Liver (tissue), 8 donors: ENCODE measurements at regions not wholly inside any gene's neighbourhood (a gene's known extent, or its start where the extent isn't known, plus 50 kb on each side); places are given as distances from the start of the nearest gene placed in this dataset.

Experiments
- DNase-seq: peaks from one replicate; pipeline ENCODE4 v3.0.0-alpha.2; 2017; ENCODE audit warnings: low spot score
- H3K27ac ChIP-seq, 2 donors: one replicate each; pipeline ENCODE4 v1.7.0; 2013; ENCODE audit warnings: inconsistent platforms in 2 of 2, low read length in 2 of 2, control low read depth in 1 of 2, low read depth in 1 of 2, mild to moderate bottlenecking in 1 of 2
- H3K27me3 ChIP-seq, 4 donors: one replicate each; pipeline versions ENCODE4 v1.6.1 to v1.7.0; 2013; ENCODE audit warnings: low read length in 3 of 4, inconsistent platforms in 1 of 4, mild to moderate bottlenecking in 1 of 4, moderate library complexity in 1 of 4; ENCODE audit not compliant: control insufficient read depth in 4 of 4, insufficient read depth in 4 of 4
- H3K36me3 ChIP-seq, 4 donors: one replicate each; pipeline versions ENCODE4 v1.6.1 to v1.7.0; 2013; ENCODE audit warnings: low read length in 3 of 4, mild to moderate bottlenecking in 3 of 4, low read depth in 1 of 4, moderate library complexity in 1 of 4; ENCODE audit not compliant: control insufficient read depth in 4 of 4, insufficient read depth in 3 of 4
- H3K4me1 ChIP-seq, 4 donors: one replicate each; pipeline versions ENCODE4 v1.6.1 to v1.7.0; 2013; ENCODE audit warnings: low read length in 3 of 4, mild to moderate bottlenecking in 3 of 4, moderate library complexity in 1 of 4; ENCODE audit not compliant: control insufficient read depth in 4 of 4, insufficient read depth in 4 of 4
- H3K4me3 ChIP-seq, 3 donors: one replicate each; pipeline versions ENCODE4 v1.6.1 to v1.7.0; 2013; ENCODE audit warnings: low read length in 3 of 3, control low read depth in 1 of 3, low read depth in 1 of 3, mild to moderate bottlenecking in 1 of 3
- H3K9ac ChIP-seq, 2 donors: one replicate each; pipeline ENCODE4 v1.7.0; 2013; ENCODE audit warnings: low read length in 2 of 2, mild to moderate bottlenecking in 2 of 2, moderate library complexity in 2 of 2, control low read depth in 1 of 2, low read depth in 1 of 2
- H3K9me3 ChIP-seq, 4 donors: one replicate each; pipeline versions ENCODE4 v1.6.1 to v1.7.0; 2013; ENCODE audit warnings: low read length in 3 of 4; ENCODE audit not compliant: control insufficient read depth in 4 of 4
- ATF3 ChIP-seq: IDR thresholded peaks from 2 replicates; pipeline ENCODE4 v1.6.1; 2016; ENCODE audit warnings: antibody characterized with exemption
- CTCF ChIP-seq: fragments of 150-350 bp; IDR thresholded peaks from 2 replicates; pipeline ENCODE4 v1.5.1; 2017; ENCODE audit warnings: improper control_type of control experiment, low read depth, low read length; ENCODE audit not compliant: missing input control
- EGR1 ChIP-seq, 2 donors: IDR thresholded peaks; 2 replicates each; pipeline ENCODE4 v1.6.1; 2016 to 2018; ENCODE audit warnings: antibody characterized with exemption in 2 of 2, low read depth in 2 of 2
- FOXA1 ChIP-seq: IDR thresholded peaks from 2 replicates; pipeline ENCODE4 v1.6.1; 2016; ENCODE audit warnings: antibody characterized with exemption
- FOXA2 ChIP-seq: IDR thresholded peaks from 2 replicates; pipeline ENCODE4 v1.6.1; 2016; ENCODE audit warnings: antibody characterized with exemption
- GABPA ChIP-seq, 2 donors: IDR thresholded peaks in 1 of 2; conservative IDR thresholded peaks in 1 of 2; 2 replicates each; pipeline ENCODE4 v1.6.1; 2016; ENCODE audit warnings: antibody characterized with exemption in 2 of 2, mild to moderate bottlenecking in 1 of 2, moderate library complexity in 1 of 2
- HNF4A ChIP-seq, 2 donors: conservative IDR thresholded peaks; 2 replicates each; pipeline ENCODE4 v1.6.1; 2016; ENCODE audit warnings: antibody characterized with exemption in 2 of 2, mild to moderate bottlenecking in 2 of 2
- HNF4G ChIP-seq: IDR thresholded peaks from 2 replicates; pipeline ENCODE4 v1.6.1; 2016; ENCODE audit warnings: antibody characterized with exemption
- JUND ChIP-seq, 2 donors: IDR thresholded peaks; 2 replicates each; pipeline ENCODE4 v1.6.1; 2016; ENCODE audit warnings: antibody characterized with exemption in 2 of 2
- MAX ChIP-seq: IDR thresholded peaks from 2 replicates; pipeline ENCODE4 v1.6.1; 2016; ENCODE audit warnings: antibody characterized with exemption
- NR2F2 ChIP-seq: IDR thresholded peaks from 2 replicates; pipeline ENCODE4 v1.6.1; 2016; ENCODE audit warnings: antibody characterized with exemption
- RAD21 ChIP-seq, 2 donors: IDR thresholded peaks; 2 replicates each; pipeline ENCODE4 v1.6.1; 2016; ENCODE audit warnings: antibody characterized with exemption in 2 of 2, mild to moderate bottlenecking in 2 of 2
- REST ChIP-seq: IDR thresholded peaks from 2 replicates; pipeline ENCODE4 v1.6.1; 2016; ENCODE audit warnings: antibody characterized with exemption, mild to moderate bottlenecking
- RXRA ChIP-seq, 2 donors: IDR thresholded peaks; 2 replicates each; pipeline ENCODE4 v1.6.1; 2017 to 2018; ENCODE audit warnings: antibody characterized with exemption in 2 of 2, mild to moderate bottlenecking in 1 of 2
- SP1 ChIP-seq: IDR thresholded peaks from 2 replicates; pipeline ENCODE4 v1.6.1; 2018; ENCODE audit warnings: antibody characterized with exemption, mild to moderate bottlenecking
- TAF1 ChIP-seq: conservative IDR thresholded peaks from 2 replicates; pipeline ENCODE4 v1.6.1; 2016; ENCODE audit warnings: antibody characterized with exemption, mild to moderate bottlenecking
- YY1 ChIP-seq: IDR thresholded peaks from 2 replicates; pipeline ENCODE4 v1.6.1; 2016; ENCODE audit warnings: antibody characterized with exemption, mild to moderate bottlenecking
- ZBTB33 ChIP-seq: IDR thresholded peaks from 2 replicates; pipeline ENCODE4 v1.6.1; 2016; ENCODE audit warnings: antibody characterized with exemption
- WGBS: extraction: QIAGEN DNeasy Blood & Tissue Kit; methylation state at CpG from one replicate; pipeline ENCODE4 v1.1.7; 2013; 5-methylcytosine and 5-hydroxymethylcytosine counted together
- donor health status: healthy.
- donor health status: healthy.
- donor health status: healthy.
- donor health status: healthy.
- donor health status: healthy.

- peaks cover 0 to 9% (median 2%) of the 10 kb centered on the region in 4 donors for H3K27me3 ChIP-seq
- H3K9me3 ChIP-seq, result no peaks in the 10 kb centered on the region
- 50% methylated on average over 8 of the region's 8 CpGs for WGBS
- no peaks in the 10 kb centered on the region for H3K36me3 ChIP-seq
- TF ChIP-seq HNF4A (conservative IDR thresholded peaks at IDR 0.05), result no peak
- TF ChIP-seq EGR1 (IDR thresholded peaks at IDR 0.05; ENCODE audit: low read depth in 2 of 2), result no peak
- TF ChIP-seq JUND (IDR thresholded peaks at IDR 0.05), result no peak
- no peak for TF ChIP-seq CTCF
- no peak for TF ChIP-seq FOXA1
- TF ChIP-seq ATF3, result no peak
- no peak for TF ChIP-seq MAX
- no peak for TF ChIP-seq FOXA2
- no peak for TF ChIP-seq NR2F2
- TF ChIP-seq GABPA (IDR thresholded peaks at IDR 0.05 in 1 of 2, conservative IDR thresholded peaks at IDR 0.05 in 1 of 2), result no peak
- no peak for TF ChIP-seq RAD21 (IDR thresholded peaks at IDR 0.05)
- TF ChIP-seq ZBTB33, result no peak
- TF ChIP-seq RXRA (IDR thresholded peaks at IDR 0.05), result no peak
- no peak for TF ChIP-seq YY1
- TF ChIP-seq REST, result no peak
- no peak for TF ChIP-seq TAF1
- TF ChIP-seq HNF4G, result no peak
- no peak for TF ChIP-seq SP1
- DNase-seq, result peak; percentile 28
- H3K27ac ChIP-seq, result no peak overlapping the region
- no peaks in the 10 kb centered on the region for H3K4me1 ChIP-seq
- H3K9ac ChIP-seq, result no peak overlapping the region
- H3K4me3 ChIP-seq, result no peak overlapping the region
Measured at GRCh38 chr20:57870597-57871236, 160.9 kb upstream of the PMEPA1 start.
